IPS-18a (cell line): ENCODE measurements at regions not wholly inside any gene's neighbourhood (a gene's known extent, or its start where the extent isn't known, plus 50 kb on each side); places are given as distances from the start of the nearest gene placed in this dataset.
"Not testable (repeated sequence)": the region's sequence is repeated elsewhere in the genome, so short reads cannot be mapped to it uniquely, and the experiment has no call there.

Experiments used
- H3K27ac ChIP-seq: one replicate; pipeline ENCODE4 v1.5.1; 2013; ENCODE audit warnings: low read length
- H3K27me3 ChIP-seq: one replicate; pipeline ENCODE4 v1.6.1; 2013; ENCODE audit warnings: mild to moderate bottlenecking, low read length; ENCODE audit not compliant: control insufficient read depth, insufficient read depth
- H3K36me3 ChIP-seq: one replicate; pipeline ENCODE4 v1.6.1; 2013; ENCODE audit warnings: low read depth, low read length; ENCODE audit not compliant: control insufficient read depth
- H3K4me1 ChIP-seq: one replicate; pipeline ENCODE4 v1.6.1; 2013; ENCODE audit warnings: low read depth, low read length; ENCODE audit not compliant: control insufficient read depth
- H3K4me3 ChIP-seq: one replicate; pipeline ENCODE4 v1.5.1; 2013; ENCODE audit warnings: low read length
- H3K9ac ChIP-seq: one replicate; pipeline ENCODE4 v1.6.1; 2013; ENCODE audit warnings: mild to moderate bottlenecking, low read length, moderate library complexity
- H3K9me3 ChIP-seq: one replicate; pipeline ENCODE4 v1.6.1; 2013; ENCODE audit warnings: low read depth, low read length; ENCODE audit not compliant: control insufficient read depth

- H3K4me3 ChIP-seq: no peak overlapping the region
- H3K9me3 ChIP-seq: no peaks in the 10 kb centered on the region
- no peaks in the 10 kb centered on the region for H3K36me3 ChIP-seq
- no peak overlapping the region for H3K9ac ChIP-seq
- H3K27me3 ChIP-seq: no peaks in the 10 kb centered on the region
- peaks cover 58% of the 10 kb centered on the region for H3K4me1 ChIP-seq
- H3K27ac ChIP-seq: no peak overlapping the region
Measured at GRCh38 chr12:75955251-75955650, 76.3 kb downstream of the PHLDA1 start.

DNA sequence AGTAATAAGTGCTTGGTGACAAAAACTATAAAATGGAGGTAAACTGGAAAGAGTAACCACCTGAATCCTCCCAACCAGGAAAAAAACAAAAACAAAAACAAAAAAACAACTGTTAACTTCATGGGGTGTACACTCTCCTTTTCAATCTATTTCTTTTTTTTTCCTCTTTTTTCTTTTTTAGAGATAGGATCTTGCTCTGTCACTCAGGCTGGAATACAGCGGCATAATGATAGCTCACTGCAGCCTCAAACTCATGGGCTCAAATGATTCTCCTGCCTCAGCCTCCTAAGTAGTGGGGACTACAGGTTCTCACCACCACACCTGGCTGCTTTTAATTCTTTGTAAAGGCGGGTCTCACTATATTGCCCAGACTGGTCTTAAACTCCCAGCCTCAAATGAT is 76.8 kb downstream of the PHLDA1 start:
- no peaks in the 10 kb centered on the region for H3K27me3 ChIP-seq
- H3K9ac ChIP-seq: no peak overlapping the region
- H3K4me1 ChIP-seq: peaks cover 53% of the 10 kb centered on the region
- H3K27ac ChIP-seq: no peak overlapping the region
- no peaks in the 10 kb centered on the region for H3K9me3 ChIP-seq
- H3K36me3 ChIP-seq: no peaks in the 10 kb centered on the region
- H3K4me3 ChIP-seq: no peak overlapping the region

DNA sequence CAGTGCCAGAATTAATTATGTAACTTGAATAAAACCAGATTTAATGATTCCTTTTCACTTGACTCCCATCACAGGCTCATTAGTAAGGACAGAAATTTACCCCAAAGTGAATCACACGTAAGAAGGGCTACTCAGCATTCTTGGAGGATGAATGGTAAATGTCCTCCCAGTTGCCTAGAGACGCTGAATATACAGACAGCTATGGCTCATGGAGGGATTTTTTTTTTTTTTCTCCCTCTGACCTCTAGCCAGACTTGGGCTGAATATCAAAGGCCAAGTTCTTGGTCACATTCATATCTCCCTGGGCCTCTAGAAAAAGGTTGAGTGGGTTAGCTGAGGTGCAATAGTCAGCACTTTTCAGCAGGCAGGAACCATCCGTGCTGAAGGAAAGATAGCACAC is 77.5 kb downstream of the PHLDA1 start:
- H3K9ac ChIP-seq: no peak overlapping the region

DNA sequence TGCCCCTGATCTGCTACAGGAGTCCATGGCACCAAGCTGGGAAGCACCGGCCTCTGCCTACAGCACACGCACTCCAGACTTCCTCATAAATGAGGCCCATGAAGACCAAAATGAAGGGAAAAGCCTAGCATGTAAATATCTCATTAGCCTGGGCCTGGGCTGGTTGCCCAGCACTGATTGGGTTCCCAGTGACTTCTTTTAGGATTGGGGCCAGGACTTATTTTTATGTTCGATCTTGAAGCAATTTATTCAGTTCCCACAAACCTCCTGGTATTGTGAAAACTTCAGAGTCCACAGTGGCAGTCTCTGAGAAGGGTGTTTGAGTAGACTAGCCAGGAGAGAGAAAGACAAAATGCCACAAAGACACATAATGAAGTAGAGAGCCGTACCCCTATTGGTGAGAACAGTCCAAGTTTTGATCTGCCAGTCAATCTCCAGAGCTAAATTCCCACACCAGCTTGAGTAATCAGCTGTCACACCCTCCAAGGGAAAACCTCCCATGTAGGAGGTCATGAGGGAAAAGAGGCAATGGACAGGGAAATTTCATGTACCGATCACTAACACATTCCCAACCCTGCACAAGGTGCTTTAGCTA is 78.2 kb downstream of the PHLDA1 start:
- H3K9me3 ChIP-seq: no peaks in the 10 kb centered on the region
- H3K27ac ChIP-seq: no peak overlapping the region
- H3K4me3 ChIP-seq: no peak overlapping the region
- no peaks in the 10 kb centered on the region for H3K36me3 ChIP-seq
- no peak overlapping the region for H3K9ac ChIP-seq
- H3K27me3 ChIP-seq: no peaks in the 10 kb centered on the region
- H3K4me1 ChIP-seq: peaks cover 40% of the 10 kb centered on the region

More for the DNA sequence above, 77.5 kb downstream of the PHLDA1 start:
- peaks cover 46% of the 10 kb centered on the region for H3K4me1 ChIP-seq
- no peaks in the 10 kb centered on the region for H3K9me3 ChIP-seq
- no peaks in the 10 kb centered on the region for H3K36me3 ChIP-seq
- no peaks in the 10 kb centered on the region for H3K27me3 ChIP-seq
- no peak overlapping the region for H3K27ac ChIP-seq
- no peak overlapping the region for H3K4me3 ChIP-seq

GRCh38 chr12:75951399-75952278 is 79.9 kb downstream of the PHLDA1 start:
- no peak overlapping the region for H3K9ac ChIP-seq
- H3K4me3 ChIP-seq: no peak overlapping the region
- no peaks in the 10 kb centered on the region for H3K36me3 ChIP-seq
- no peaks in the 10 kb centered on the region for H3K9me3 ChIP-seq
- peaks cover 32% of the 10 kb centered on the region for H3K4me1 ChIP-seq
- H3K27ac ChIP-seq: no peak overlapping the region
- H3K27me3 ChIP-seq: no peaks in the 10 kb centered on the region

GRCh38 chr12:75947156-75947723 is 84.3 kb downstream of the PHLDA1 start:
- peaks cover 32% of the 10 kb centered on the region for H3K4me1 ChIP-seq
- no peak overlapping the region for H3K27ac ChIP-seq
- no peak overlapping the region for H3K4me3 ChIP-seq
- H3K36me3 ChIP-seq: no peaks in the 10 kb centered on the region
- no peak overlapping the region for H3K9ac ChIP-seq
- H3K27me3 ChIP-seq: no peaks in the 10 kb centered on the region
- no peaks in the 10 kb centered on the region for H3K9me3 ChIP-seq

GRCh38 chr12:75945581-75945980 is 86.0 kb downstream of the PHLDA1 start:
- Histone ChIP-seq H3K4me3 (no peak overlapping the region), H3K9ac (no peak overlapping the region), H3K9me3 (peaks cover 2% of the 10 kb centered on the region), H3K36me3 (no peaks in the 10 kb centered on the region), H3K27me3 (no peaks in the 10 kb centered on the region), H3K4me1 (peaks cover 21% of the 10 kb centered on the region), H3K27ac (no peak overlapping the region)

DNA sequence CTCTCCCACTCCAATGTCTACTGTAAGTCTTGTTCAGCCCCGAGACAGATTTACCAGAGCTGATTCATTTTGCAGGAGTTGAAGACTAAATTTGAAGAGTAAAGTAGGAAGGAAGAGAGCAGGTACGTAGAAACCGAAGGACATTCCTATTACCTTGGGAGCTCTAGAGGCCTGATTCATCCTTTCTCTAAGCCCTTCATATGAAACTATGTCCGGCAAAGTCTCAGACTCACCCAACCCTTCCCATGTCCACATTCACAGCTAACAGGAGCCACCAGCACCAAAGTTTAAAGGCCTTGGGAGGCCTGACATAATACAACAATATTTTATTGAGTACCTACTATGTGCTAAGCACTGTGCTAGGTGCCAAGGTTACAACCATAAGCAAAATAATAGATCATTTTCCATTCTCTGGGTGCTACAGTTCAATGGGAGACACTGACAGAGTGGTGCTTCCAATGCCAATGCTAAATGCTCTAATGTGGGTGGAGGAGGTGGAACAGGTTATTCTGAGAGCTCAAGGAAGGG is 86.6 kb downstream of the PHLDA1 start:
- H3K9me3 ChIP-seq: peaks cover 4% of the 10 kb centered on the region
- no peaks in the 10 kb centered on the region for H3K27me3 ChIP-seq
- H3K36me3 ChIP-seq: no peaks in the 10 kb centered on the region
- peak overlapping the region; percentile 35 for H3K4me3 ChIP-seq
- peaks cover 21% of the 10 kb centered on the region for H3K4me1 ChIP-seq
- peak overlapping the region; percentile 91 for H3K27ac ChIP-seq
- peak overlapping the region; percentile 32 for H3K9ac ChIP-seq

DNA sequence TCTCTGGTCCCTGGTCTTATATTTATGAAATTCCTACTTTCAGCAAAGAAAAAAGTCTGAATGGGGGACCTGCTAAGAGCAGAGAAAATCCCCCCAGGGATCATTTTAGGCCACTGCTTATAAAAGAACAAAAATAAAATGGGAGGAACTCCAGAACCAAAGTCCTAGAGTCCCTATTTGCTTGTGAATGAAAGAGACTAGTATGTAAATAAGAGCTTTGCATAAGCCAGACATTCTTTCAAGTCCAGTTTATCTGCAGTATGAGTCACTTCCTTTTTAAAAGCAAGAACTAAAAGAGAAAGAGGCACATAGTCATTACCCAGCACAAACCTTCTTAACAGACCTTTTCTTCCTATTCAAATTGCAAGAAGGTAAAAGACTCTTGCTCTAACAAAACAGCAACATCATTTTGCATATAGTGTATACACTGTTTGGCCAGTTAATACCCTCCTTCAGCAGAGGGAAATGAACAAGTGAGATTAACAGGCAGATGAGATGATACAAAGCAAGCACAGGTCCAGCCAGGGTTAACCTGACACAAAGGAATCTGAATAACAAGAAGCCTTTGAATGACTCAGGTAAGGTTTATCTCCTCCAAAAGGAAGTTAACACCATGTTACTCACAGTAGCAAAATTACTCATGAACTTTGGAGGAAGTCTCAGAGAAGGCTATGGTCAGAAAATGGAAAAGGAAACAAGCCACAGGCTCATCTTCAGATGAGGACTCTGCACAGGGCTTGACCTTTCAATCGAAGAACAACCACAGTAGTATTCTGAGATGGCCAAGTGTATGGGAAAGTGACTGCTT is 87.3 kb downstream of the PHLDA1 start:
- Histone ChIP-seq H3K4me1 (peaks cover 21% of the 10 kb centered on the region), H3K9me3 (peaks cover 4% of the 10 kb centered on the region), H3K9ac (peak overlapping the region; percentile 32), H3K36me3 (no peaks in the 10 kb centered on the region), H3K27me3 (no peaks in the 10 kb centered on the region), H3K27ac (peak overlapping the region; percentile 91), H3K4me3 (peak overlapping the region; percentile 35)

GRCh38 chr12:75943730-75944096 is 87.9 kb downstream of the PHLDA1 start:
- peak overlapping the region; percentile 35 for H3K4me3 ChIP-seq
- H3K9me3 ChIP-seq: peaks cover 4% of the 10 kb centered on the region
- no peaks in the 10 kb centered on the region for H3K36me3 ChIP-seq
- H3K9ac ChIP-seq: no peak overlapping the region
- peaks cover 21% of the 10 kb centered on the region for H3K4me1 ChIP-seq
- no peaks in the 10 kb centered on the region for H3K27me3 ChIP-seq
- peak overlapping the region; percentile 91 for H3K27ac ChIP-seq

DNA sequence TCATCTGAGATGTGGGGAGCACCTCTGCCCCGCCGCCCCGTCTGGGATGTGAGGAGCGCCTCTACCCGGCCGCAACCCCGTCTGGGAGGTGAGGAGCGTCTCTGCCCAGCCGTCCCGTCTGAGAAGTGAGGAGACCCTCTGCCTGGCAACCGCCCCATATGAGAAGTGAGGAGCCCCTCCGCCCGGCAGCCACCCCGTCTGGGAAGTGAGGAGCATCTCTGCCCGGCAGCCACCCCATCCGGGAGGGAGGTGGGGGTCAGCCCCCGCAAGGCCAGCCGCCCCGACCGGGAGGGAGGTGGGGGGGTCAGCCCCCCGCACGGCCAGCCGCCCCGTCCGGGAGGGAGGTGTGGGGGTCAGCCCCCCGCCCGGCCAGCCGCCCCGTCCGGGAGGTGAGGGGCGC is 89.9 kb downstream of the PHLDA1 start:
- not testable (repeated sequence) for H3K9me3 ChIP-seq, H3K27me3 ChIP-seq, H3K4me3 ChIP-seq, H3K9ac ChIP-seq, H3K27ac ChIP-seq, H3K36me3 ChIP-seq
- peaks cover 24% of the 10 kb centered on the region for H3K4me1 ChIP-seq
